ENCODE measurements at regions not wholly inside any gene's neighbourhood (a gene's known extent, or its start where the extent isn't known, plus 50 kb on each side); places are given as distances from the start of the nearest gene placed in this dataset.

- TF ChIP-seq GATA2 (IDR thresholded peaks at IDR 0.05; ENCODE audit: low read depth, low read length): no peak
- TF ChIP-seq GATA3 (IDR thresholded peaks at IDR 0.05; ENCODE audit: low read depth, low read length): no peak
Measured at GRCh38 chr3:6041894-6042293, 819.0 kb upstream of the GRM7 start.
